Neural progenitor cell (in vitro differentiated cells): ENCODE measurements at regions not wholly inside any gene's neighbourhood (a gene's known extent, or its start where the extent isn't known, plus 50 kb on each side); places are given as distances from the start of the nearest gene placed in this dataset.

Experiments
- DNase-seq: peaks from one replicate; pipeline ENCODE4 v3.0.0-alpha.2; 2016; ENCODE audit warnings: low spot score
- H2AFZ ChIP-seq: fragments of 200-600 bp; sonication (generic); replicated peaks from 2 replicates; pipeline ENCODE4 v1.6.1; 2016; ENCODE audit warnings: antibody characterized with exemption
- H3F3A ChIP-seq: fragments of 200-600 bp; sonication (generic); 2 replicates; pipeline ENCODE4 v1.6.1; 2016; ENCODE audit warnings: antibody characterized with exemption, low read depth
- H3K27ac ChIP-seq: fragments of 200-600 bp; sonication (generic); 2 replicates; pipeline ENCODE4 v1.5.1; 2016; ENCODE audit warnings: mild to moderate bottlenecking
- H3K27me3 ChIP-seq: fragments of 200-600 bp; sonication (generic); 2 replicates; pipeline ENCODE4 v1.6.1; 2016; ENCODE audit warnings: mild to moderate bottlenecking, moderate library complexity
- H3K36me3 ChIP-seq: fragments of 200-600 bp; sonication (generic); 2 replicates; pipeline ENCODE4 v1.5.1; 2016
- H3K4me1 ChIP-seq: fragments of 200-600 bp; sonication (generic); 2 replicates; pipeline ENCODE4 v1.6.1; 2016; ENCODE audit warnings: mixed run types
- H3K4me2 ChIP-seq: fragments of 200-600 bp; sonication (generic); 2 replicates; pipeline ENCODE4 v1.6.1; 2016
- H3K4me3 ChIP-seq: fragments of 200-600 bp; sonication (generic); 2 replicates; pipeline ENCODE4 v1.5.1; 2016
- H3K79me2 ChIP-seq: fragments of 200-600 bp; sonication (generic); 2 replicates; pipeline ENCODE4 v1.6.1; 2016; ENCODE audit warnings: low read depth
- H3K9ac ChIP-seq: fragments of 200-600 bp; sonication (generic); 2 replicates; pipeline ENCODE4 v1.6.1; 2016
- H3K9me3 ChIP-seq: fragments of 200-600 bp; sonication (generic); 2 replicates; pipeline ENCODE4 v1.5.1; 2016; ENCODE audit warnings: low read depth
- H4K20me1 ChIP-seq: fragments of 200-600 bp; sonication (generic); 2 replicates; pipeline ENCODE4 v1.6.1; 2016; ENCODE audit warnings: low read depth
- H3K27ac Mint-ChIP-seq: 3 replicates; pipeline ENCODE4 v1.8.0; 2021; ENCODE audit warnings: mixed read lengths
- H3K27me3 Mint-ChIP-seq: 2 replicates; pipeline ENCODE4 v1.8.0; 2022; ENCODE audit warnings: low read depth, mild to moderate bottlenecking, inconsistent platforms, moderate library complexity, mixed read lengths; ENCODE audit not compliant: insufficient read depth
- H3K36me3 Mint-ChIP-seq: 3 replicates; pipeline ENCODE4 v1.8.0; 2021; ENCODE audit warnings: mixed read lengths
- H3K4me1 Mint-ChIP-seq: 3 replicates; pipeline ENCODE4 v1.8.0; 2021; ENCODE audit warnings: mixed read lengths
- H3K4me3 Mint-ChIP-seq: 3 replicates; pipeline ENCODE4 v1.8.0; 2021; ENCODE audit warnings: mild to moderate bottlenecking, moderate library complexity, mixed read lengths
- H3K9me3 Mint-ChIP-seq: 3 replicates; pipeline ENCODE4 v1.8.0; 2020; ENCODE audit warnings: mixed read lengths
- EZH2 ChIP-seq: fragments of 200-600 bp; sonication (generic); IDR thresholded peaks from 2 replicates; pipeline ENCODE4 v1.6.1; 2017; ENCODE audit warnings: antibody characterized with exemption, mild to moderate bottlenecking, moderate library complexity
- EZH2phosphoT487 ChIP-seq: fragments of 200-600 bp; sonication (generic); IDR thresholded peaks from 2 replicates; pipeline ENCODE4 v1.6.1; 2017; ENCODE audit warnings: antibody characterized with exemption
- TF ChIP-seq, protein P1 (sequence below): fragments of 200-600 bp; sonication (generic); IDR thresholded peaks from 2 replicates; pipeline ENCODE4 v1.5.1; 2017; ENCODE audit warnings: antibody characterized with exemption, mild to moderate bottlenecking

DNA sequence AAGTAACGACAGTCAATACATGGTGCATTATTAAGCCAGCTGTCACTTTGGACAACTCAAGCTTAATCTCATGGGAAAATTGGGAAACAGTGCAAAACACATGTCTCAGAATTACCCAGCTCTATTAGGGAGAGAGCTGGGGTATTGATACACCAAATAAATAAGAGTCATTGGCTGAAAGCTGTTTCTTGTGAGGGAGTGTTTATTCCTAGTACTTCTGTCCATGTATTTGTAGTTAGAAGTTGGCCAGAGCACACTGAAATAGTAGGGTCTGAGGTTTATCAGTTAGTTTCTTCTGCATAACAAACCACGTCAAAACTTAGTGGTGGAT lies 192.0 kb upstream of the RALGAPA2 start:
- H3F3A ChIP-seq: no peaks in the 10 kb centered on the region
- H3K27ac ChIP-seq: no peak overlapping the region
- TF ChIP-seq EZH2 (no peak), EZH2phosphoT487 (no peak)
- TF ChIP-seq, protein P1, sequence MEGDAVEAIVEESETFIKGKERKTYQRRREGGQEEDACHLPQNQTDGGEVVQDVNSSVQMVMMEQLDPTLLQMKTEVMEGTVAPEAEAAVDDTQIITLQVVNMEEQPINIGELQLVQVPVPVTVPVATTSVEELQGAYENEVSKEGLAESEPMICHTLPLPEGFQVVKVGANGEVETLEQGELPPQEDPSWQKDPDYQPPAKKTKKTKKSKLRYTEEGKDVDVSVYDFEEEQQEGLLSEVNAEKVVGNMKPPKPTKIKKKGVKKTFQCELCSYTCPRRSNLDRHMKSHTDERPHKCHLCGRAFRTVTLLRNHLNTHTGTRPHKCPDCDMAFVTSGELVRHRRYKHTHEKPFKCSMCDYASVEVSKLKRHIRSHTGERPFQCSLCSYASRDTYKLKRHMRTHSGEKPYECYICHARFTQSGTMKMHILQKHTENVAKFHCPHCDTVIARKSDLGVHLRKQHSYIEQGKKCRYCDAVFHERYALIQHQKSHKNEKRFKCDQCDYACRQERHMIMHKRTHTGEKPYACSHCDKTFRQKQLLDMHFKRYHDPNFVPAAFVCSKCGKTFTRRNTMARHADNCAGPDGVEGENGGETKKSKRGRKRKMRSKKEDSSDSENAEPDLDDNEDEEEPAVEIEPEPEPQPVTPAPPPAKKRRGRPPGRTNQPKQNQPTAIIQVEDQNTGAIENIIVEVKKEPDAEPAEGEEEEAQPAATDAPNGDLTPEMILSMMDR: no peak
- no peaks in the 10 kb centered on the region for H3K4me1 ChIP-seq
- Mint-ChIP-seq H3K4me1 (no peaks in the 10 kb centered on the region), H3K4me3 (no peak overlapping the region), H3K36me3 (peaks cover 2% of the 10 kb centered on the region), H3K27me3 (peaks cover 2% of the 10 kb centered on the region), H3K9me3 (peaks cover 9% of the 10 kb centered on the region), H3K27ac (no peak overlapping the region)
- H3K9me3 ChIP-seq: no peaks in the 10 kb centered on the region
- no peak for DNase-seq
- no peak overlapping the region for H2AFZ ChIP-seq
- H3K79me2 ChIP-seq: no peaks in the 10 kb centered on the region
- no peaks in the 10 kb centered on the region for H3K36me3 ChIP-seq
- no peak overlapping the region for H3K4me2 ChIP-seq
- H4K20me1 ChIP-seq: no peaks in the 10 kb centered on the region
- H3K27me3 ChIP-seq: no peaks in the 10 kb centered on the region
- no peak overlapping the region for H3K4me3 ChIP-seq
- H3K9ac ChIP-seq: no peak overlapping the region

DNA sequence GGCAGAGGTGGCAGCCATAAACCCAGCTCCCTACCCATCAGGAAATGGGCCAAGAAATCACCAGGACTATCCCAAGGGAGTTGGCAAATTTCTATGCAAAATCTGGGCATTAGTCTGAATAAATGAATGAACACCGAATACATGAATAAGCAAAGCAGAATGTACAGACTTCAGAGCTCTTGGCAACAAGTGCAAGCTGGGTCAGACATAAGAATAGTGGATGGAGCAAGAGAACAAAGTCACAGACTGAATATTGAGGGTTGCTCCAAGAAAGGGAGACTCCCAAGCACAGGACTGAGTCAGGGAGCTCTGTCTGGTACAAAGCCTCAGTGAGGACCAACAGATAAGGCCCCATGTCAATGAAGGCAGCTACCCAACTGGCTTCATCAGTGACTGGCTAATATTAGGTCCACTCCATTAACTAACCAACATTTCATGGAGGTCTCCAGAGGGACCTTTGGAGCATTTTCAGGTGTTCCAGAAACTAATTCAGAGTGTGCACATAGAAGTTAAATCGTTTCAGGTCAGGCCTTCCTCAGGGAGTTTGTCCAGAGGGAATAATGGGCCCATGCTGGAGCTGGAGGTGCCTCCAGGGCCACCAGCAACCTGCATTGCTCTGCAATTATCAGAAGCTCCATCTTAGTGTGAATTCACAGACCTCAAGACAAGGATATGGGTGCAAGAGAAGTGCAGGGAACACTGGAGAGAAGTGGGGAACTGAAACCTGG lies 191.5 kb upstream of the RALGAPA2 start:
- Histone ChIP-seq H3K79me2 (no peaks in the 10 kb centered on the region), H3F3A (no peaks in the 10 kb centered on the region), H3K4me3 (no peak overlapping the region), H3K36me3 (no peaks in the 10 kb centered on the region), H3K9me3 (no peaks in the 10 kb centered on the region), H2AFZ (no peak overlapping the region), H3K4me2 (no peak overlapping the region), H3K4me1 (peaks cover 2% of the 10 kb centered on the region), H3K27ac (no peak overlapping the region), H3K27me3 (no peaks in the 10 kb centered on the region), H4K20me1 (no peaks in the 10 kb centered on the region), H3K9ac (no peak overlapping the region)
- no peak for DNase-seq
- Mint-ChIP-seq H3K9me3 (peaks cover 9% of the 10 kb centered on the region), H3K4me1 (no peaks in the 10 kb centered on the region), H3K27ac (no peak overlapping the region), H3K36me3 (peaks cover 2% of the 10 kb centered on the region), H3K4me3 (no peak overlapping the region), H3K27me3 (no peaks in the 10 kb centered on the region)
- TF ChIP-seq, protein P1: no peak
- TF ChIP-seq EZH2phosphoT487: no peak
- no peak for TF ChIP-seq EZH2

DNA sequence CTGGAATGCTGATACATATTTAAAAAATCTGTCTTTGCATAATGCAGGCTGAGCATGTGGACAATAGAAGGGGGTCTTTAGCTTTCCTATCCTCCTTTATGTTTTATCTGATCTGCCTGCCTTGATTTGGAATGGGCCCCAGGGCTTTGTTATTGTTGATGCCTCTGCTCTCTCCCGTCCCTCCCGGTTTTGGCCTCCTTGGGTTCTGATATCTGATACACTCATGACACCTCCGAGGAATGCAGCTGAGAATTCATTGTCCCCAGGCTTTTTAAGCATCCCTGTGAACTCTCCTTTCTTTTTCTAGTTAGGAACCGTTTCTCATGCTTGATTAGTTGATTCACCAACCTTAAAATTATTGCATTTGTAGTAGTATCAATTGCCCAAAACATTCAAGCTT lies 185.5 kb upstream of the RALGAPA2 start:
- peaks cover 15% of the 10 kb centered on the region for H3K27me3 Mint-ChIP-seq
- Histone ChIP-seq H4K20me1 (no peaks in the 10 kb centered on the region), H3K4me2 (peak overlapping the region; percentile 49), H3K4me3 (no peak overlapping the region), H2AFZ (no peak overlapping the region), H3K27me3 (no peaks in the 10 kb centered on the region), H3K79me2 (no peaks in the 10 kb centered on the region), H3K27ac (no peak overlapping the region), H3K9me3 (no peaks in the 10 kb centered on the region), H3K4me1 (peaks cover 20% of the 10 kb centered on the region), H3K36me3 (no peaks in the 10 kb centered on the region), H3F3A (no peaks in the 10 kb centered on the region), H3K9ac (no peak overlapping the region)
- peak overlapping the region; percentile 8 for H3K4me3 Mint-ChIP-seq
- H3K9me3 Mint-ChIP-seq: peaks cover 20% of the 10 kb centered on the region
- H3K27ac Mint-ChIP-seq: no peak overlapping the region
- TF ChIP-seq, protein P1: no peak
- peak; percentile 56 for TF ChIP-seq EZH2phosphoT487
- peak; percentile 73 for DNase-seq
- peaks cover 19% of the 10 kb centered on the region for H3K4me1 Mint-ChIP-seq
- peaks cover 2% of the 10 kb centered on the region for H3K36me3 Mint-ChIP-seq
